GM12878 (cell line): ENCODE measurements at regions not wholly inside any gene's neighbourhood (a gene's known extent, or its start where the extent isn't known, plus 50 kb on each side); places are given as distances from the start of the nearest gene placed in this dataset.

Experiments used
- ATAC-seq: fragments of 200-7000 bp; cut with Tn5 transposase; 3 replicates; pipeline ENCODE4 v1.9.1; 2020; ENCODE audit warnings: mild to moderate bottlenecking, moderate library complexity
- BruUV-seq: library from RNA; stranded (reverse); fragments of 400-500 nt; replicated peaks from 2 replicates; lab custom pipeline; 2021; lab: Mats Ljungman, UMichigan
- CTCF ChIA-PET: fragments of 300-600 bp; sonication (Branson Sonifier 250); formaldehyde crosslinking; extraction: SDS; loops from one replicate; lab custom pipeline; 2021; ENCODE audit warnings: inconsistent platforms; lab: Yijun Ruan, JAX
- POLR2A ChIA-PET: fragments of 350-600 bp; formaldehyde crosslinking; extraction: SDS; loops from one replicate; lab custom pipeline; 2021; ENCODE audit warnings: inconsistent platforms; lab: Charles Lee
- RAD21 ChIA-PET: fragments of 300-600 bp; sonication (Branson Sonifier 250); formaldehyde crosslinking; loops from one replicate; lab custom pipeline; 2023; ENCODE audit warnings: antibody characterized with exemption; ENCODE audit not compliant: unreplicated experiment; lab: Charles Lee
- SMC1A ChIA-PET: fragments of 300-600 bp; sonication (Branson Sonifier 250); formaldehyde crosslinking; loops from one replicate; lab custom pipeline; 2023; ENCODE audit not compliant: unreplicated experiment, uncharacterized antibody; lab: Charles Lee
- DNase-seq: peaks from one replicate; pipeline ENCODE4 v3.0.0-alpha.2; 2011; ENCODE audit warnings: low read depth, low spot score
- FAIRE-seq: peaks from 3 replicates; lab custom pipeline; 2011; peaks lifted over from hg19 to GRCh38; lab: Jason Lieb, UNC
- H2AFZ ChIP-seq: 2 replicates; pipeline ENCODE4 v1.6.0; 2011; ENCODE audit warnings: low read depth, low read length, control low read depth; ENCODE audit not compliant: control insufficient read depth
- H3K27ac ChIP-seq: 2 replicates; pipeline ENCODE4 v1.5.1; 2011; ENCODE audit warnings: control low read depth; ENCODE audit not compliant: control insufficient read depth, insufficient read depth
- H3K27me3 ChIP-seq, 2 experiments: replicated peaks in 1 of 2; 2 replicates each; pipeline versions ENCODE4 v1.6.0 to v1.6.1; 2011; ENCODE audit warnings: low read length in 1 of 2; ENCODE audit not compliant: control insufficient read depth in 2 of 2, insufficient read depth in 2 of 2
- H3K36me3 ChIP-seq, 2 experiments: 2 replicates each; pipeline ENCODE4 v1.5.1; 2011; ENCODE audit warnings: low read length in 1 of 2; ENCODE audit not compliant: control insufficient read depth in 2 of 2, insufficient read depth in 2 of 2
- H3K4me1 ChIP-seq: 2 replicates; pipeline ENCODE4 v1.6.1; 2011; ENCODE audit warnings: mild to moderate bottlenecking, low read length, moderate library complexity, mixed read lengths; ENCODE audit not compliant: control insufficient read depth, insufficient read depth
- H3K4me2 ChIP-seq: 2 replicates; pipeline ENCODE4 v1.6.0; 2011; ENCODE audit warnings: control low read depth; ENCODE audit not compliant: control insufficient read depth, insufficient read depth
- H3K4me3 ChIP-seq: fragments of 200-600 bp; sonication (generic); 2 replicates; pipeline ENCODE4 v1.5.1; 2016
- H3K79me2 ChIP-seq: 2 replicates; pipeline ENCODE4 v1.6.0; 2011; ENCODE audit warnings: low read length; ENCODE audit not compliant: control insufficient read depth, insufficient read depth
- H3K9ac ChIP-seq: 2 replicates; pipeline ENCODE4 v1.8.0; 2011; ENCODE audit warnings: low read length, control low read depth, mixed read lengths; ENCODE audit not compliant: control insufficient read depth, insufficient read depth
- H3K9me3 ChIP-seq: replicated peaks from 3 replicates; pipeline ENCODE4 v1.5.1; 2011; ENCODE audit warnings: mild to moderate bottlenecking, low read length; ENCODE audit not compliant: control insufficient read depth, insufficient read depth
- H4K20me1 ChIP-seq: 2 replicates; pipeline ENCODE4 v1.6.0; 2011; ENCODE audit not compliant: control insufficient read depth, insufficient read depth
- EP300 ChIP-seq, 2 experiments: fragments of 150-350 bp in 1 of 2; IDR thresholded peaks; 2 replicates each; pipeline ENCODE4 v1.6.1; 2011 to 2012; ENCODE audit warnings: low read depth in 2 of 2, low read length in 2 of 2, borderline replicate concordance in 1 of 2, improper control_type of control experiment in 1 of 2, inconsistent platforms in 1 of 2; ENCODE audit not compliant: control insufficient read depth in 1 of 2
- GATAD2B ChIP-seq: fragments of 450-650 bp; conservative IDR thresholded peaks from 2 replicates; pipeline ENCODE4 v1.6.1; 2017; ENCODE audit warnings: low read depth, mild to moderate bottlenecking, moderate library complexity
- IKZF1 ChIP-seq: fragments of 450-650 bp; conservative IDR thresholded peaks from 2 replicates; pipeline ENCODE4 v1.6.1; 2017; ENCODE audit warnings: antibody characterized with exemption, mild to moderate bottlenecking
- KAT2A ChIP-seq: conservative IDR thresholded peaks from 2 replicates; pipeline ENCODE4 v1.6.1; 2011; ENCODE audit warnings: low read depth, low read length; ENCODE audit not compliant: control insufficient read depth
- NR2C1 ChIP-seq: fragments of 450-650 bp; IDR thresholded peaks from 2 replicates; pipeline ENCODE4 v1.6.1; 2017; ENCODE audit warnings: antibody characterized with exemption, mild to moderate bottlenecking, moderate library complexity
- RELA ChIP-seq: fragments of 450-650 bp; IDR thresholded peaks from 2 replicates; pipeline ENCODE4 v1.8.0; 2014; ENCODE audit warnings: borderline replicate concordance; ENCODE audit not compliant: partially characterized antibody
- RFX5 ChIP-seq: IDR thresholded peaks from 2 replicates; pipeline ENCODE4 v1.6.1; 2011; ENCODE audit warnings: low read depth, low read length, improper control_type of control experiment
- TCF12 ChIP-seq: IDR thresholded peaks from 2 replicates; pipeline ENCODE4 v1.6.1; 2011; ENCODE audit warnings: low read depth, mild to moderate bottlenecking, low read length
- ZNF622 ChIP-seq: fragments of 450-650 bp; IDR thresholded peaks from 2 replicates; pipeline ENCODE4 v1.6.1; 2017; ENCODE audit warnings: mild to moderate bottlenecking, inconsistent platforms
- WGBS: methylation state at CpG from one replicate; pipeline ENCODE4 v1.1.6; 2016; ENCODE audit warnings: low lambda C conversion rate; ENCODE audit not compliant: insufficient replicate concordance, insufficient coverage; ENCODE audit errors: missing lambda C conversion rate; 5-methylcytosine and 5-hydroxymethylcytosine counted together
- in situ Hi-C: fragments of 300-500 bp; cut with MboI; formaldehyde crosslinking; loops from 9 replicates; pipeline ENCODE4 v1.14.3; 2018; ENCODE audit warnings: mixed read lengths
- intact Hi-C: fragments of 100-400 bp; cut with micrococcal nuclease; formaldehyde crosslinking; loops from one replicate; pipeline ENCODE4 v1.14.2; 2022; ENCODE audit not compliant: unreplicated experiment
- TF ChIP-seq, protein P1 (sequence below): fragments of 450-650 bp; IDR thresholded peaks from 2 replicates; pipeline ENCODE4 v1.6.1; 2016; ENCODE audit warnings: mild to moderate bottlenecking, moderate library complexity, borderline replicate concordance
- TF ChIP-seq, protein P2 (sequence below): fragments of 450-650 bp; IDR thresholded peaks from 2 replicates; pipeline ENCODE4 v1.6.1; 2017; ENCODE audit warnings: mild to moderate bottlenecking, low read depth, inconsistent platforms; ENCODE audit not compliant: poor library complexity, severe bottlenecking

DNA sequence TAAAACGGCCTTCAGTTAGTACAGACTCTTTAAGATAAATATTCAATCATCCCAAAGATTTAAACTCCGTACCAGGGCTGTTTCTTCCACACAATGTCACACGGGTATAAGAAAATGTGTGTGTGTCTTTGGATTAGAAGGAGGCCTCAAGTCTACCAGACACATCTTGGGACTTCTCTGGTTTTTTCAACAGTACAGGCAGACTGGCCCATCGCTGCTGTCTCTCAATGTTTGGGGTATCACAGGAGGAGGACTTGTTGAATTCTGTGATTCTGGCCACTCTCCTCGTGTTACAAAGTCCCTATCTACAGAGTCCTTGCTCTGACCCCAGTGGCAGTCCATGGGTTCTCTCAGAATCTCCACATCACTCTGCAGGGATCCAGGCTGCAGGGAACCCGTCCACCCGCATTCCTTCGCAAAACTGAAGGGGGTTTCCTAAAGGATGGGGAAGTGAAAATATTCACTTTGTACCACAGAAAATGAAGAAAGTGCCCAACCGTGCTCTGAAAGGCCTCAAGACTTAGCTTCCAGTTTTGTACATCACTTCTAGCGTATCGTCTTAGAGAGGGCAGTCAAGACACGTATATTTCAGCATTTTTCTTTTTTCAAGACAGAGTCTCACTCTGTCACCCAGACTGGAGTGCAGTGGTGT is 373.2 kb downstream of the NPIPA8 start (continued):
- TF ChIP-seq, protein P1, sequence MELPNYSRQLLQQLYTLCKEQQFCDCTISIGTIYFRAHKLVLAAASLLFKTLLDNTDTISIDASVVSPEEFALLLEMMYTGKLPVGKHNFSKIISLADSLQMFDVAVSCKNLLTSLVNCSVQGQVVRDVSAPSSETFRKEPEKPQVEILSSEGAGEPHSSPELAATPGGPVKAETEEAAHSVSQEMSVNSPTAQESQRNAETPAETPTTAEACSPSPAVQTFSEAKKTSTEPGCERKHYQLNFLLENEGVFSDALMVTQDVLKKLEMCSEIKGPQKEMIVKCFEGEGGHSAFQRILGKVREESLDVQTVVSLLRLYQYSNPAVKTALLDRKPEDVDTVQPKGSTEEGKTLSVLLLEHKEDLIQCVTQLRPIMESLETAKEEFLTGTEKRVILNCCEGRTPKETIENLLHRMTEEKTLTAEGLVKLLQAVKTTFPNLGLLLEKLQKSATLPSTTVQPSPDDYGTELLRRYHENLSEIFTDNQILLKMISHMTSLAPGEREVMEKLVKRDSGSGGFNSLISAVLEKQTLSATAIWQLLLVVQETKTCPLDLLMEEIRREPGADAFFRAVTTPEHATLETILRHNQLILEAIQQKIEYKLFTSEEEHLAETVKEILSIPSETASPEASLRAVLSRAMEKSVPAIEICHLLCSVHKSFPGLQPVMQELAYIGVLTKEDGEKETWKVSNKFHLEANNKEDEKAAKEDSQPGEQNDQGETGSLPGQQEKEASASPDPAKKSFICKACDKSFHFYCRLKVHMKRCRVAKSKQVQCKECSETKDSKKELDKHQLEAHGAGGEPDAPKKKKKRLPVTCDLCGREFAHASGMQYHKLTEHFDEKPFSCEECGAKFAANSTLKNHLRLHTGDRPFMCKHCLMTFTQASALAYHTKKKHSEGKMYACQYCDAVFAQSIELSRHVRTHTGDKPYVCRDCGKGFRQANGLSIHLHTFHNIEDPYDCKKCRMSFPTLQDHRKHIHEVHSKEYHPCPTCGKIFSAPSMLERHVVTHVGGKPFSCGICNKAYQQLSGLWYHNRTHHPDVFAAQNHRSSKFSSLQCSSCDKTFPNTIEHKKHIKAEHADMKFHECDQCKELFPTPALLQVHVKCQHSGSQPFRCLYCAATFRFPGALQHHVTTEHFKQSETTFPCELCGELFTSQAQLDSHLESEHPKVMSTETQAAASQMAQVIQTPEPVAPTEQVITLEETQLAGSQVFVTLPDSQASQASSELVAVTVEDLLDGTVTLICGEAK: no peak

DNA sequence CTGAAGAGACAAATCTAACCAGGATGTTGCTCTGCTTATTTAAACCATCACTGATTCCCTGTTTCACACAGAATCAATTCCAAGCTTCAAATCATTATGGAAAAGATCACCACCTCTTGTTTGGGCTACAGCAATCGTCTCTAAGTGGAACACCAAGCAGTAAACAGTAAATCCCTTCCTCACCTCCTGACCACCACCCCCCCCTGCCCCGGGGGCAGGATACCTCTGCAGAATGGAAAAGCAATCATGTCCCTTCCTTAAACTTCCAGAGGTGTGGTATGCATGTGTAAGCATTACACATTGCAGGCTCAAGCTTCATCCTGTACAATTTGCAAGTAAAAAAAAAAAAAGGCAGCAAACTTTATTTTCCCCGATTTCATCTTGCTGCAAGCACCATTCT is 373.8 kb downstream of the NPIPA8 start:
- H3K79me2 ChIP-seq: no peaks in the 10 kb centered on the region
- H3K9ac ChIP-seq: no peak overlapping the region
- TF ChIP-seq EP300 (IDR thresholded peaks at IDR 0.05; ENCODE audit: borderline replicate concordance in 1 of 2, control insufficient read depth in 1 of 2, low read depth in 2 of 2, low read length in 2 of 2) (no peak), RELA (no peak), NR2C1 (no peak), RFX5 (no peak), ZNF622 (no peak), TCF12 (no peak), KAT2A (no peak), GATAD2B (no peak), IKZF1 (no peak)
- TF ChIP-seq, protein P2, sequence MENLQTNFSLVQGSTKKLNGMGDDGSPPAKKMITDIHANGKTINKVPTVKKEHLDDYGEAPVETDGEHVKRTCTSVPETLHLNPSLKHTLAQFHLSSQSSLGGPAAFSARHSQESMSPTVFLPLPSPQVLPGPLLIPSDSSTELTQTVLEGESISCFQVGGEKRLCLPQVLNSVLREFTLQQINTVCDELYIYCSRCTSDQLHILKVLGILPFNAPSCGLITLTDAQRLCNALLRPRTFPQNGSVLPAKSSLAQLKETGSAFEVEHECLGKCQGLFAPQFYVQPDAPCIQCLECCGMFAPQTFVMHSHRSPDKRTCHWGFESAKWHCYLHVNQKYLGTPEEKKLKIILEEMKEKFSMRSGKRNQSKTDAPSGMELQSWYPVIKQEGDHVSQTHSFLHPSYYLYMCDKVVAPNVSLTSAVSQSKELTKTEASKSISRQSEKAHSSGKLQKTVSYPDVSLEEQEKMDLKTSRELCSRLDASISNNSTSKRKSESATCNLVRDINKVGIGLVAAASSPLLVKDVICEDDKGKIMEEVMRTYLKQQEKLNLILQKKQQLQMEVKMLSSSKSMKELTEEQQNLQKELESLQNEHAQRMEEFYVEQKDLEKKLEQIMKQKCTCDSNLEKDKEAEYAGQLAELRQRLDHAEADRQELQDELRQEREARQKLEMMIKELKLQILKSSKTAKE: no peak
- H2AFZ ChIP-seq: no peak overlapping the region
- POLR2A ChIA-PET: no interaction called here
- no peak for DNase-seq
- no peaks in the 10 kb centered on the region for H3K27me3 ChIP-seq
- in situ Hi-C loops: no loop called here
- intact Hi-C loops: no loop called here
- SMC1A ChIA-PET: interaction anchor here (0.8 kb wide), 1 partner anchor 24 kb away, joined by 4 read pairs; no protein-coding TSS in a partner anchor
- no peak overlapping the region for H3K4me2 ChIP-seq
- ATAC-seq: no peak
- H3K36me3 ChIP-seq: no peaks in the 10 kb centered on the region
- H3K27ac ChIP-seq: no peak overlapping the region
- CTCF ChIA-PET: interaction anchor here (1.0 to 1.2 kb wide), 2 partner anchors 18 to 20 kb away, joined by 4 to 5 read pairs; no protein-coding TSS in a partner anchor
- no TSS peak for BruUV-seq
- RAD21 ChIA-PET: no interaction called here
- WGBS: 52% methylated on average over 3 of the region's 3 CpGs
- no peaks in the 10 kb centered on the region; the same call in 1 of the 3 replicates for H3K9me3 ChIP-seq
- no peak overlapping the region for H3K4me3 ChIP-seq
- H3K4me1 ChIP-seq: peaks cover 17% of the 10 kb centered on the region
- FAIRE-seq: no peak
- H4K20me1 ChIP-seq: no peaks in the 10 kb centered on the region
